Panc1 (cell line): ENCODE measurements at regions not wholly inside any gene's neighbourhood (a gene's known extent, or its start where the extent isn't known, plus 50 kb on each side); places are given as distances from the start of the nearest gene placed in this dataset.
A peak's percentile ranks its signal among the peaks of the same experiment; 100 is the strongest.

Experiments used
- ATAC-seq: fragments of 200-7000 bp; cut with Tn5 transposase; 2 replicates; pipeline ENCODE4 v1.9.1; 2020; ENCODE audit warnings: mild to moderate bottlenecking, moderate library complexity
- BruUV-seq: library from RNA; stranded (reverse); fragments of 400-500 nt; replicated peaks from 2 replicates; lab custom pipeline; 2021; lab: Mats Ljungman, UMichigan
- CTCF ChIA-PET: fragments of 300-600 bp; sonication (Branson Sonifier 250); formaldehyde crosslinking; loops from one replicate; lab custom pipeline; 2022; ENCODE audit warnings: antibody characterized with exemption; lab: Charles Lee
- POLR2A ChIA-PET: fragments of 300-600 bp; sonication (Branson Sonifier 250); formaldehyde crosslinking; loops from one replicate; lab custom pipeline; 2022; ENCODE audit warnings: antibody characterized with exemption; lab: Charles Lee
- DNase-seq: peaks from one replicate; pipeline ENCODE4 v3.0.0-alpha.2; 2010; ENCODE audit warnings: low read depth, low spot score
- H3K27ac ChIP-seq: 2 replicates; pipeline ENCODE4 v1.5.1; 2011; ENCODE audit warnings: mild to moderate bottlenecking, low read length, inconsistent platforms
- H3K27me3 ChIP-seq: fragments of 200-500 bp; sonication (Bioruptor generic); 2 replicates; pipeline ENCODE4 v1.6.0; 2014; ENCODE audit warnings: low read length, inconsistent platforms; ENCODE audit not compliant: control insufficient read depth, insufficient read depth
- H3K36me3 ChIP-seq: fragments of 200-500 bp; sonication (Bioruptor generic); 2 replicates; pipeline ENCODE4 v1.5.1; 2014; ENCODE audit warnings: inconsistent platforms, mild to moderate bottlenecking, low read length, moderate library complexity; ENCODE audit not compliant: control insufficient read depth, insufficient read depth
- H3K4me1 ChIP-seq: 2 replicates; pipeline ENCODE4 v1.5.1; 2011; ENCODE audit warnings: inconsistent platforms, mild to moderate bottlenecking, low read length, moderate library complexity; ENCODE audit not compliant: control insufficient read depth, insufficient read depth
- H3K4me3 ChIP-seq, 2 experiments: 2 replicates each; pipeline ENCODE4 v1.5.1; 2011 to 2012; ENCODE audit warnings: low read depth in 2 of 2, low read length in 2 of 2, mild to moderate bottlenecking in 2 of 2, inconsistent platforms in 1 of 2, moderate library complexity in 1 of 2
- H3K9me3 ChIP-seq: fragments of 200-500 bp; sonication (Bioruptor generic); 2 replicates; pipeline ENCODE4 v1.5.1; 2014; ENCODE audit warnings: low read depth, mild to moderate bottlenecking, inconsistent platforms, low read length, moderate library complexity; ENCODE audit not compliant: control insufficient read depth, insufficient read depth
- POLR2AphosphoS5 ChIP-seq: IDR thresholded peaks from 2 replicates; pipeline ENCODE4 v1.6.1; 2012; ENCODE audit warnings: mild to moderate bottlenecking, low read depth, low read length, moderate library complexity
- SIN3A ChIP-seq: IDR thresholded peaks from 2 replicates; pipeline ENCODE4 v1.6.1; 2012; ENCODE audit warnings: low read depth, mild to moderate bottlenecking, low read length, moderate library complexity, borderline replicate concordance; ENCODE audit not compliant: insufficient read depth
- TCF7L2 ChIP-seq: IDR thresholded peaks from 2 replicates; pipeline ENCODE4 v1.6.1; 2011; ENCODE audit warnings: mild to moderate bottlenecking, low read depth, low read length, inconsistent platforms
- in situ Hi-C: cut with HindIII; loops from 2 replicates; pipeline ENCODE4 v1.10.0; 2016; ENCODE audit warnings: low sequenced_read_pairs, low pct_unique_long_range_greater_than_20kb
- intact Hi-C: fragments of 100-400 bp; cut with micrococcal nuclease; formaldehyde crosslinking; loops from one replicate; pipeline ENCODE4 v1.10.0; 2022; ENCODE audit not compliant: unreplicated experiment
- TF ChIP-seq, protein P1 (sequence below): fragments of 450-650 bp; IDR thresholded peaks from 2 replicates; pipeline ENCODE4 v1.5.1; 2017; ENCODE audit warnings: mild to moderate bottlenecking
- TF ChIP-seq, protein P2 (sequence below), 2 experiments: IDR thresholded peaks; 2 replicates each; pipeline ENCODE4 v1.6.1; 2011 to 2012; ENCODE audit warnings: low read depth in 2 of 2, control low read depth in 1 of 2, low read length in 1 of 2, mild to moderate bottlenecking in 1 of 2, moderate library complexity in 1 of 2; ENCODE audit not compliant: insufficient read depth in 1 of 2

DNA sequence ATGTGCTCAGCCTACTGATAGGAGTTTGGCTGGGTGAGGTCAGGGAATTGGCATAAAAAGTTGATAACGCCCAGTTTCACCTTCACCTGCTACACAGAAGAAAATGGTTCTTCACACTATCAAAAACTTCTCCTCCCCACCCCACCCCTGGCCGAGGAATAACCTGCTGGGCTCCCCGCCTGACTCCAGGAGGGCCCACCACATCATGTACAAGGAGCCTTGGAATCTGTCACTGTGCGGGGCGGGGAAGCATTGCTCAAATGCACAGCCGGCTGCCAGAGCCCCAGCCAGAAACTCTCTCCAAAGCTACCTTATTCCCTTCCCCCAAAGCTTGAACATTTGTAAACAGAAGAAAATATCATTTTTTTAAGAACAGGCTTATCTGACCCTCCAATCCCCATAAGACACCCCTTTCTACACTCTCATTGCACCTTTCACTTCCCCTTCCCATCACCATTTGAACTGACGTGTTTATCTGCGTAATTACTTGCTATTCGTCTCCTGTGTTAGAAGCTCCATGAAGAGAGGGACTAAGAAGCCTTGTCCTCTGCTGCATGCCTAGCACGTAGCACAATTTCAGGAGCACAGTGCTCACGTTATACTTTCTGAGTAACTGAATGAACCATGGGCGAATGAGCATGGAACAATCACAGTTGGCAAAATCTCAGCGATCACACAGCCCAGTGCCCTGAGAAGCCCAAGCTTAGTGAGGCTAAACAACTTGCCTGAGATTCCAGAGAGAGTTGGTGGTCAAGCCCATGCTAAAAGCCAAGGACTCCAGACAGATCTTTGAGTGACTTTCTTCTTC is 82.9 kb downstream of the HES1 start:
- intact Hi-C loops, result no loop called here
- no peak overlapping the region for H3K27ac ChIP-seq
- no peak for TF ChIP-seq SIN3A
- H3K4me1 ChIP-seq, result no peaks in the 10 kb centered on the region
- CTCF ChIA-PET, result interaction anchor here (0.6 kb wide), 1 partner anchor 46 kb away, joined by 3 read pairs; no protein-coding TSS in a partner anchor
- DNase-seq, result no peak
- in situ Hi-C loops, result no loop called here
- H3K27me3 ChIP-seq, result no peaks in the 10 kb centered on the region
- POLR2A ChIA-PET, result no interaction called here
- BruUV-seq, result no TSS peak
- no peak for ATAC-seq
- no peaks in the 10 kb centered on the region for H3K36me3 ChIP-seq
- no peaks in the 10 kb centered on the region for H3K9me3 ChIP-seq
- H3K4me3 ChIP-seq, result no peak overlapping the region

DNA sequence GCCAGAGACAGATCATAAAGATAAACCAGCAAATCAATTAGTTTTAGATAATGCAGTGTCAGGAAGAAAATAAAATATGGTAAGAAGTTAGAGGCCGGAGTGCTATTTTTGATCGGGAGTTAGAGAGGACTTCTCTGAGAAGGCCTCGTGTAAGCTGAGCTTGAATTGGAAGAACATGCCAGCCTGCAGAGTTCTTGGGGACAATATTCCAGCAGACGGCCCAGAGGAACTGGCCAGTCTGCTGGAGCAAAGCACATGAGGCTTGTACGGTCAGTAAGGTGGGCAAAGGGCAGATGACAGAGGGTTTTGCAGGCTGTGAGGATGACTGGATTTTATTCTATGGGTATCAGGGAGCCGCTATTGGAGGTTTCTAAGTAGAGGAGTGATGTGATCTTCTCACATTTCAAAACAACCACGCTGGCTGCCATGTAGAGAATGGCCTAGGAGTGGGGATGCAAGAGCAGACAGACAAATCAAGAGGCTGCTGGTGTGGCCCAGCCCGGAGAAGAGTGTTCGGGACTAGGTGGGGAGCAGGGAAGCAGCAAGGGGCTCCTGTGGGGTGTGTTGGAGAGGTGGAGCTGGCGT is 84.0 kb downstream of the HES1 start:
- CTCF ChIA-PET, result no interaction called here
- no peak for ATAC-seq
- no peaks in the 10 kb centered on the region for H3K36me3 ChIP-seq
- no peak overlapping the region for H3K4me3 ChIP-seq
- H3K27ac ChIP-seq, result no peak overlapping the region
- POLR2A ChIA-PET, result no interaction called here
- intact Hi-C loops, result no loop called here
- H3K4me1 ChIP-seq, result no peaks in the 10 kb centered on the region
- no peaks in the 10 kb centered on the region for H3K27me3 ChIP-seq
- in situ Hi-C loops, result no loop called here
- H3K9me3 ChIP-seq, result no peaks in the 10 kb centered on the region
- BruUV-seq, result no TSS peak
- TF ChIP-seq SIN3A (no peak), POLR2AphosphoS5 (no peak), TCF7L2 (no peak)
- TF ChIP-seq, protein P1, sequence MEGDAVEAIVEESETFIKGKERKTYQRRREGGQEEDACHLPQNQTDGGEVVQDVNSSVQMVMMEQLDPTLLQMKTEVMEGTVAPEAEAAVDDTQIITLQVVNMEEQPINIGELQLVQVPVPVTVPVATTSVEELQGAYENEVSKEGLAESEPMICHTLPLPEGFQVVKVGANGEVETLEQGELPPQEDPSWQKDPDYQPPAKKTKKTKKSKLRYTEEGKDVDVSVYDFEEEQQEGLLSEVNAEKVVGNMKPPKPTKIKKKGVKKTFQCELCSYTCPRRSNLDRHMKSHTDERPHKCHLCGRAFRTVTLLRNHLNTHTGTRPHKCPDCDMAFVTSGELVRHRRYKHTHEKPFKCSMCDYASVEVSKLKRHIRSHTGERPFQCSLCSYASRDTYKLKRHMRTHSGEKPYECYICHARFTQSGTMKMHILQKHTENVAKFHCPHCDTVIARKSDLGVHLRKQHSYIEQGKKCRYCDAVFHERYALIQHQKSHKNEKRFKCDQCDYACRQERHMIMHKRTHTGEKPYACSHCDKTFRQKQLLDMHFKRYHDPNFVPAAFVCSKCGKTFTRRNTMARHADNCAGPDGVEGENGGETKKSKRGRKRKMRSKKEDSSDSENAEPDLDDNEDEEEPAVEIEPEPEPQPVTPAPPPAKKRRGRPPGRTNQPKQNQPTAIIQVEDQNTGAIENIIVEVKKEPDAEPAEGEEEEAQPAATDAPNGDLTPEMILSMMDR, result no peak
- TF ChIP-seq, protein P2, sequence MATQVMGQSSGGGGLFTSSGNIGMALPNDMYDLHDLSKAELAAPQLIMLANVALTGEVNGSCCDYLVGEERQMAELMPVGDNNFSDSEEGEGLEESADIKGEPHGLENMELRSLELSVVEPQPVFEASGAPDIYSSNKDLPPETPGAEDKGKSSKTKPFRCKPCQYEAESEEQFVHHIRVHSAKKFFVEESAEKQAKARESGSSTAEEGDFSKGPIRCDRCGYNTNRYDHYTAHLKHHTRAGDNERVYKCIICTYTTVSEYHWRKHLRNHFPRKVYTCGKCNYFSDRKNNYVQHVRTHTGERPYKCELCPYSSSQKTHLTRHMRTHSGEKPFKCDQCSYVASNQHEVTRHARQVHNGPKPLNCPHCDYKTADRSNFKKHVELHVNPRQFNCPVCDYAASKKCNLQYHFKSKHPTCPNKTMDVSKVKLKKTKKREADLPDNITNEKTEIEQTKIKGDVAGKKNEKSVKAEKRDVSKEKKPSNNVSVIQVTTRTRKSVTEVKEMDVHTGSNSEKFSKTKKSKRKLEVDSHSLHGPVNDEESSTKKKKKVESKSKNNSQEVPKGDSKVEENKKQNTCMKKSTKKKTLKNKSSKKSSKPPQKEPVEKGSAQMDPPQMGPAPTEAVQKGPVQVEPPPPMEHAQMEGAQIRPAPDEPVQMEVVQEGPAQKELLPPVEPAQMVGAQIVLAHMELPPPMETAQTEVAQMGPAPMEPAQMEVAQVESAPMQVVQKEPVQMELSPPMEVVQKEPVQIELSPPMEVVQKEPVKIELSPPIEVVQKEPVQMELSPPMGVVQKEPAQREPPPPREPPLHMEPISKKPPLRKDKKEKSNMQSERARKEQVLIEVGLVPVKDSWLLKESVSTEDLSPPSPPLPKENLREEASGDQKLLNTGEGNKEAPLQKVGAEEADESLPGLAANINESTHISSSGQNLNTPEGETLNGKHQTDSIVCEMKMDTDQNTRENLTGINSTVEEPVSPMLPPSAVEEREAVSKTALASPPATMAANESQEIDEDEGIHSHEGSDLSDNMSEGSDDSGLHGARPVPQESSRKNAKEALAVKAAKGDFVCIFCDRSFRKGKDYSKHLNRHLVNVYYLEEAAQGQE (IDR thresholded peaks at IDR 0.05; ENCODE audit: insufficient read depth in 1 of 2, low read depth in 2 of 2, low read length in 1 of 2), result no peak
- no peak for DNase-seq

DNA sequence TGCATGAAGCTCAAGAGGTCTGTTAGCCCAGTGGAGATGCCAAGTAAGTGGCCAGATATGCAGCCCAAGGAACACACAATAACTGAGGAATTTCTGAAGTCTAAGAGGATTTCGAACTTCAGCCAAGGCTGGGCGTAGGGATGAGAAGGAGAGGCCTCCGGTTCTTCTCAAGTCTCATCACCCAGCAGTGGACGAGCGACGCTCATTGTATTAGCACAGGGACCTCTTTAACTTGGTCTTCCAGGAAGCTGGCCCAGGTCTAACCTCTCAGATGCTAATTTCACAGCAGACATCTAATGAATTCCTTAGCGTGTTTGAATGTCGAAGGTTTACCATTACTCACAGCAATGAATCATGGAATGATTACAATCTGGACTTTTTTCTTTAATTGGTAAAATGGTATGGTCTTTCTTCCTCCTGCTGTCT is 85.0 kb downstream of the HES1 start:
- H3K9me3 ChIP-seq, result no peaks in the 10 kb centered on the region
- BruUV-seq, result no TSS peak
- H3K27ac ChIP-seq, result no peak overlapping the region
- ChIA-PET POLR2A (interaction anchor here (0.5 kb wide), 1 partner anchor 50 kb away, joined by 3 read pairs; no protein-coding TSS in a partner anchor), CTCF (no interaction called here)
- H3K36me3 ChIP-seq, result no peaks in the 10 kb centered on the region
- no peaks in the 10 kb centered on the region for H3K4me1 ChIP-seq
- no peak overlapping the region for H3K4me3 ChIP-seq
- peak; percentile 4 for DNase-seq
- intact Hi-C loops (no loop called here), in situ Hi-C loops (no loop called here)
- ATAC-seq, result no peak
- TF ChIP-seq, protein P2 (IDR thresholded peaks at IDR 0.05; ENCODE audit: insufficient read depth in 1 of 2, low read depth in 2 of 2, low read length in 1 of 2), result no peak
- TF ChIP-seq TCF7L2 (no peak), POLR2AphosphoS5 (no peak)
- no peaks in the 10 kb centered on the region for H3K27me3 ChIP-seq
